HG03432 (cell line): ENCODE measurements at regions not wholly inside any gene's neighbourhood (a gene's known extent, or its start where the extent isn't known, plus 50 kb on each side); places are given as distances from the start of the nearest gene placed in this dataset.
A peak's percentile ranks its signal among the peaks of the same experiment; 100 is the strongest.
"Not testable (repeated sequence)": the region's sequence is repeated elsewhere in the genome, so short reads cannot be mapped to it uniquely, and the experiment has no call there.

Experiments
- ATAC-seq: cut with Tn5 transposase; IDR thresholded peaks from one replicate; pipeline ENCODE4 v1.9.1; 2021; ENCODE audit warnings: mild to moderate bottlenecking, moderate library complexity; ENCODE audit not compliant: unreplicated experiment

DNA sequence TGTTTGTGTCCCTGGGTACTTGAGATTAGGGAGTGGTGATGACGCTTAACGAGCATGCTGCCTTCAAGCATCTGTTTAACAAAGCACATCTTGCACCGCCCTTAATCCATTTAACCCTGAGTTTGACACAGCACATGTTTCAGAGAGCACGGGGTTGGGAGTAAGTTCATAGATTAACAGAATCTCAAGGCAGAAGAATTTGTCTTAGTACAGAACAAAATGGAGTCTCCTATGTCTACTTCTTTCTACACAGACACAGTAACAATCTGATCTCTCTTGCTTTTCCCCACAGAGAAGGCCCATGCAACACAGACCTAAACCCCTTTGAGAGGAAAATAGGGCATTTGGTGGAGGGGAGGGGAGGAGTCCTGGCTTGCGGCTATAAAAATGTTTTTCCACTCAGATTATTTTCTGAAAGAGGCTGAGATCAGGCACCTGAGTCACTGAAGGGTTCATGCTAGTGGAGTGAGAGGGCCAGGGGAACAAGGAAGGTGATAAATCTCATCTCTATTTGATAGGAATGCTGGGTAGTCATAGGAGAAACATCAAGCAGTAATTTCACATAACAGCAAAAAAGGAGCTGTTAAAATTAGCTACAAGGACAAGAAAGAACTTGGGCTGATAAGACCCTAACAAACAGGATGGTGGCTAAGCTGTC lies 136.9 kb downstream of the OR2B2 start:
- ATAC-seq, result not testable (repeated sequence)

DNA sequence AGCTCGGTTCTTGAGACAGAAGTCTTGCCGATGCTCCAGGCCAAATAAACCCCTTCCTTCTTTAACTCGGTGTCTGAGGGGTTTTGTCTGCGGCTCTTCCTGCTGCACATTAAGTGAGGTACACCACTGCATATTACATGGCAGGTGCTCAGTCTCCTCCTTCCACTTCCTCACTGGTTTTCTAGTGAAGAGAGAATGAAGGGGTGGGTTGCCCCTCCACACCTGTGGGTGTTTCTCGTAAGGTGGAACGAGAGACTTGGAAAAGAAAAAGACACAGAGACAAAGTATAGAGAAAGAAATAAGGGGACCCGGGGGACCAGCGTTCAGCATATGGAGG lies 138.0 kb downstream of the OR2B2 start:
- ATAC-seq, result not testable (repeated sequence)

DNA sequence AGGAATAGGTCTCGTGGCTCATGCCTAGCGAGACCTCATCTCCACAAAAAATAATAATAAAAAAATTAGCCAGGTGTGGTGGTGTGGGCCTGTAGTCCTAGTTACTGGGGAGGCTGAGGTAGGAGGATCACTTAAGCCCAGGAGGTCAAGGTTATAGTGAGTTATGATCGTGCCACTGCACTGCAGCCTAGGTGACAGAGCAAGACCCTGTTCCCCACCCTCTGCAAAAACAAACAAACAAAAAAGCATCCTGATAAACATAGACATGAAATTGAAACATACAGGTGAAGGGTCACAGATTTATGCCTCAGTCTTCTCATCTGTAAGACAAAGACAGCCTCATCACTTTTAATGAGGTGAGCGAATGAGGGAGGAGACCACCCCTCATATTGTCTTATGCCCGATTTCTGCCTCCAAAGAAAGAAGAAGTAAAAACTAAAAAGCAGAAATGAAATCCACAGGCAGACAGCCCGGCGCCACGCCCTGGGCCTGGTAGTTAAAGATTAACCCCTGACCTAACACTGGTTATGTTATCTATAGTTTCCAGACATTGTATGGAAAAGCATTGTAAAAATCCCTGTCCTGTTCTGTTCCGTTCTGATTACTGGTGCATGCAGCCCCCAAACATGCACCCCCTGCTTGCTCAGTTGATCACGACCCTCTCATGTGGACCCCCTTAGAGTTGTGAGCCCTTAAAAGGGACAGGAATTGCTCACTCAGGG lies 138.5 kb downstream of the OR2B2 start:
- not testable (repeated sequence) for ATAC-seq

DNA sequence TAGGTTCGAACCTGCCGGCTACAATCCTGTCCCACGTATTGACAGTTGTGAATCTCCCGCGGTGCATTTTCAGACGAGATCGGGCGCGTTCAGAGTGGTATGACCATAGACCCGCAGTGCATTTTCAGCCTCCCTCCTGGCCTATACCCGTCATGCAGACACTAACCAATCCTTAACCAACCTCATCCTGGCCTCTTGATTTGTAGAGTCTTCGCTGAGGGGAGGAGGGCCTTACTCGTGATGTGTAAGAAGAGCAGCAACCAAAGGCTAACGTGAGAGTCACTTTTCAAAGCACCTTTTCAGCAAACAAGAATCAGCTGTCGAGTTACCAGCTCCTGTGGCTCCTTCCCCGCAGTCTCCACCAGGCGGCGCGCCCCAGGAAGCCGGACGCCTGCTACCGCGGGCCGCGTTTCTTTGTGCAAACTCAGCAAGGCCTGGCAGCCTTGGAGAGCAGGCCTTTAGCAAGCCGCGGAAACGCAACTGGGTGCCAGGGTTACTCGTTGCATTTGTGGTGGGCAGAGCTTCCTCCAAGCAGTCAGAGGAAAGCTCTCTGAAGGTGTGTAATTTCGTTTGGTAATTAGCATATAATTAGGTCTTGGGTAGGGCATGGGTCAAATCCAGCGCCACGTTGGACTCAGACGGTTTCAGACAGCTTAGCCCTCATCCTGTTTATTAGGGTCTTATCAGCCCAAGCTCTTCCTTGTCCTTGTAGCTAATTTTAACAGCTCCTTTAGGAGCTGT lies 139.8 kb downstream of the OR2B2 start:
- peak; percentile 74 for ATAC-seq

DNA sequence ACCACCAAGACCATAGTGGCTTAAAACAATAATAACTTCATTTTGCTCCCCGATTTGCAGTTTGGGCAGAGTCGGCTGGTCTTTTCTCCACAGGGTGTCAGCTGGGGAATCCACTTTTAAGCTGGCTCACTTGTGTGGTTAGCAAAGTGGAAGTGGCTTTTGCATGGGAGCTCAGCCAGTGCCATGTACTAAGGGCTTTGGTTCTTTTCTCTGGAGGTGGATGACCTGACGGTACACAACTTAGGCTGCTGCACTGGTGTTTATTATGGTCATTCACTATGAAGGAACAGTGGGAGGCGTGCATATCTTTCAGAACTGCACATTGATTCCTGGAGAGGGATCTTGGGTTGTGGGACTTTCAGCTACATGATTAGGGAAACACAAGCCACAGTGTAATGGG lies 141.0 kb downstream of the OR2B2 start:
- no peak for ATAC-seq

DNA sequence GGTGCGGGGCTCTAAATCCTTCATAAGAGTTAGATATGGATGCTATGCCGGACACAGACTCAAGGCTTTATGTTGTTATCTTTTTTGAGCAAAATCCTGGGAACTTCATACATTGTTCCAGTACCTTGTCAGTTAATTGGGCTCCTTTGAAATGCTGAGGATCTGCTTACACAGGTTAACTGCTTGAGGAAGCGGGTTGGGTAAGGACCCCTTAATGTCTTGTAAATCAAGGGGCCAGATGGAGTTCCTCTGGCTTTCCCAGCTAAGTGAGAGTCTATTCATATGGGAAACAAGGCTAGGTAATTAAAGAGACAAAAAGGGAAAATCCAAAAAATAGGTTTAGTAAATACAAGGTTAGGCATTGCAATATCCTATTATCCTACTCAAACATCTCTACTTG lies 141.5 kb downstream of the OR2B2 start:
- no peak for ATAC-seq

DNA sequence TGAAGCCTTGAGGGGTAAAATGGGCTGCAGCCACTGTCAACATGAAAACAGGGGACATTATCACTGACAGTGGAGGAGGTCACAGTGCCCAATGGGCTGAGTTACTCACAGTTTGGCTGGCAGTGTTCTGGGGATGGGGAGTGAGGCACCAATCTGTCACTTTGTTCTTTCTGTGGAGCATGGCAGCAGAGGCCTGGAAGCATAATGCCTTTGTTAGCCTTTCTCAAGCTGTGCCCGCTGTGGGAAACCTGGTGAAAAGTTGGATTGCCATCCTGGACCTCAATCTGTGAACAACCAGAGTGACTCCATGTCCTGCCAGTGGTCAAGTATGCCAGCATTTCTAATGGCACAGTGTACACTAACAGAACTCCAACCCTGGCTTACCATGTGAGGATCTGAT lies 143.6 kb downstream of the OR2B2 start:
- no peak for ATAC-seq

DNA sequence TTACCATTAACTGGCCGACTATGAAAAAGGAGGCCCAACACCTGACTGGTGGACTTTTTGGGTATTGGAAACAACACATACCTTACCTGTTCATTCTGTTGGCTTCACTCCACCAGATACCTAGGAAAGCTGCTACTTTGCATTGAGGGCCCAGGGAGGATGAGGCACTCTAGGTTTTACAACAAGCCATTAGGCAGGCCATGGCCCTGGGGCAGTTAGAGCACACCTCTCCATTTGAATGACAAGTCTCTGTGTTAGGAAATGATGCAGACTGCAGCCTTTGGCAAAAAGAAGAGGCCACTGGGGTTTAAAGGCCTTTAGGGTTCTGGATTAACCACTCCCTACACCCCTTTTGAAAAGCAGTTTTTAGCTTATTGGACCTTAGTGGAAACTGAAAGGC lies 144.3 kb downstream of the OR2B2 start:
- no peak for ATAC-seq

DNA sequence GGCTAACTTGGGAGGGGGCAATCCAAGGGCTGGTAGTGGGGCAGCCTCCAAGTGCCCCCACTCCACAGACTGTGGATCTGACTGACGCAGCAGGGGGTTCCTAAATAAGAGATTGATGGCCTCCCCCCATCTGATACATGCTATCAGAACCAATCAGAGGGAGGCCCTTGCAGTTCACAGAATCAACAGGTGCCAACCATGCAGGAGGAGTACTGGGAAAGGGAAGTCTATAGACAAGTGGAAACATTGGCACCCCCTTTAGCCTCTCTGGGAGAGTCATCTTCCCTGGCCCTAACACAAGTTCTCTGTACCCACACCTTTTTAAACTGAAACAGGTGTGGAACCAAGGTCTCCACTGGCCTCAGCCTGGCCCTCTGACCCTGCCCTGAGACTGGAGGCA lies 145.8 kb downstream of the OR2B2 start:
- ATAC-seq, result no peak

DNA sequence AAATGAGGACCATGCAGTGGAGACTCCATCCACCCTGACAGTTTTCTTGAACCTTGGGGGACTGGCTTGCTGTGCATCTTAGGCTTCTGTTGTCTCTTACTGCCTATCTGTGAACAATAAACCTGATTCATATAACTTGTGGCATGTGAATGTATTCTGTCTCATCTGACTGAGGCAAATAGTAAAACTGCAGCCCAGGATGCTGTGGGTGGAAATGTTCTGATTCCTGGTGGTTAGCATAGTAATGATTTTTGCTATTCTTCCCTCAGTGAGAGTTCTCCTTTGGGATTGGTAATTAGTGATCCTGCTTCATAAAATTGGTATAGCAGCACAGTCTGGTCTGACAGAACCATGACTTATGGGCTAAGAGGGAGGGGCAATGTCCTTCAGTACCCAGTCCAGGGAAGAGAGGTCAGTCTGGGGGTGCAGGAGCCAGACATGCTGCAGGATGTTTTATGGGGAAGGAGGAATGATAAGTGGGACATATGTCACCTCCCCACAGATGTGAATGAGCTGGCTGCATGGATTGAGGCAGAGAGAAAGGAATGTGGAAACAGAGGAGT lies 147.1 kb downstream of the OR2B2 start:
- ATAC-seq, result no peak

DNA sequence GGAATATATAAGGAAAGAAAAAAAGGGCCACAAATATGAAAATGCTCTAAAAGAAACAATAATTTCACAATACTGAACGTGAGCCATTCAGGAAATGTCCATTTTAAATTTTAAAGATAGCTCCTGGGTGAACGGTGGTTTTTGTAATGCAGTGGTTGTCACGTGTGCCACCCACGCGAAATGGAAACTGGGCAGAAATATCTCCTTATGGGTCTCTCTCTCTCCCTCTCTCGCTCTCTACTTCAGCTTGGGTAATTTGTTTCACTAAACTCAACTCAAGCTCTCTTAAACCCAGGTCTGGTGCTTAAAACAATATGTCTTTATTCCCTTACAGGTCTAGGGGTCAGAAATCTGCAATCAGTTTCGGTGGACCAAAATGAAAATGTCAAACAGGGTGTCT lies 150.8 kb downstream of the OR2B2 start:
- ATAC-seq, result no peak

DNA sequence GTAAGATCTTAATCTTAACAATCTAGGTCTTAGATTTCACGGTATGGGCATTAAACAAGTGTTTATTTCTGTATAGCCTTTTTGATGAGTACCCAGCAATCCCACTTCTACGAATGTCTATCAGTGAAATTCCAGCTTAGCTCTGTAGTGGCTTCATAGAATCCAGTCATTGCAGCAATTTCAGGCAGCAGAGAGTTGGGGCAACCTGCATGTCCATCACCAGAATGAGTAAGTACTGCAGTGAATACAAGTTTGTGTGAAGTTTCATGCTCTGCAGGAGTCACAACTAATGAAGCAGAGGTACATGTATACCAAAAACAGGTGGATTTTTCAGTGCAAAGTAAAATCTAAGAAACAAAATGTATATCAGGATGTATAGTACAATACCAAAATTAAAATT lies 151.7 kb downstream of the OR2B2 start:
- no peak for ATAC-seq

DNA sequence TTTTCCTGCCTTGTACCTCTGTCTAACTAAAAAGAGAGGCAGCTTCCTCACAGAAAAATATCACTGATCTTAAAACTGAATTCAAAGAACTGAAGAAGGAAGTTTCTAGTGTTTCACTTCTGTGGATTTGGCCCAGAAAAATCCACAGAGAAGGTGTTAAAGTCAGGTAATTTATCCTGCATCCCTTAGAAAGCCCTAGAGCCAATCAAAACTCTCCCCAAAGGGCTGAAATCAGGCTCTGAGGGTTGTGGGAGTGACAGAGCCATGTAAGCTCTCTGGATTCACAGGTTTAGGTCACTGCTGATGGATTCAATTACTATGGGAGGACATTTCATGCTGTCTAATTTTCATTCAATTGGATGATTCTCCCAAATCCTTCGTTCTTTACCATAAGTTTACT lies 152.3 kb downstream of the OR2B2 start:
- ATAC-seq, result no peak

DNA sequence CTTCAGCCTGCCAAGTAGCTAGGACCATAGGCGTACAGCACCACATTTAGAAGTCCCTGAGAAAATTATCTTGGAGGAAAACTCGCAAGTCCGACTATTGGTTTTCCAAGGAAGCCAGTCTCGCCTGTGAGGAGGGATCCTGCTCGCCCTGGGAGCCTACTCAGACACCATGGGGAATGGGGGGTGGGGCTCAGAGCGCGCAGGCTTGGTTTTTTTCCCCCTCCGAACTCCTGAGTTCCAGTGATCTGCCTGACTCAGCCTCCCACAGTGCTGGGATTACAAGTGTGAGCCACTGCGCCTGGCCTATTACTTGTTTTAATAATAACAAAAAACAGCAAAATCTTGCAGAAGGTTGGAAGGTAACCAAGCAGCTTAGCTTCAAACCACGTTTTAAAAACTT lies 153.7 kb downstream of the OR2B2 start:
- no peak for ATAC-seq

DNA sequence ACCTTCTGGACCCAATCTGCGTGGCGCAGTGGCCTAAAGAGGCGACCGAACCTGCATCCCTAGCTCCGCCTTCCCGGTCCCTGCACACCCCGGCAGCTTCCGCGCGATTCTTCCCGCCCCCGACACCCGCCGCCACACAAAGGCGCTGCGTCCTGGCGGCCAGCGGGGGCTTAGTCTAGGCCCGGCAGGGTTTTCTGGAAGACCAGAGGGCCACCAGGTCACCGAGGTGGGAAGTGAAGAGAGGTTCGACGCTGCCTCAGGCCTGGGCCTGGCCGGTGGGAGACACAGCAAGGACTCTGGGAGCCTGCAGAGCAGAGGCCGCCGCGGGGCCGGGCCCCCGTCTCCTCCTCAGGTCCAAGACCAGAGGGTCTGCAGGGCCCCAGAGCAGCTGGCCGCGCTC lies 154.9 kb downstream of the OR2B2 start:
- ATAC-seq, result peak; percentile 26

DNA sequence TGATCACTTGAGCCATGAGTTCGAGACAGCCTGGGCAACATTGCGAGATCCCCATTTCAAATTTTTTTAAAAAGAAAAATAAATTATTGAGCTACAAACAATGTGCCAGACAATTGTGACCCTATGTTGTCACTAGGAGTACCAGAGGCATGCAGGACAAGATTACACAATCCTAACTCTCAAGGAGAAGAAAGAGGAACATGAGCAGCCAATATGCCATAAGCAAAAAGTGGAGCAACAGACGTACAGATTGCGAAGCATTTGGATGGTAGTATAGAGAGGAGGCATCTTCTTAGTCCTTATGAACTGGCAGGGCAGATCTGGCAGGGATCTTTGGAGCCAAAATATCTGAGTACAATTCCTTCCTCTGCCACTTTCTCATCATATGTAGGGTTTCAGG lies 156.4 kb downstream of the OR2B2 start:
- ATAC-seq, result no peak

DNA sequence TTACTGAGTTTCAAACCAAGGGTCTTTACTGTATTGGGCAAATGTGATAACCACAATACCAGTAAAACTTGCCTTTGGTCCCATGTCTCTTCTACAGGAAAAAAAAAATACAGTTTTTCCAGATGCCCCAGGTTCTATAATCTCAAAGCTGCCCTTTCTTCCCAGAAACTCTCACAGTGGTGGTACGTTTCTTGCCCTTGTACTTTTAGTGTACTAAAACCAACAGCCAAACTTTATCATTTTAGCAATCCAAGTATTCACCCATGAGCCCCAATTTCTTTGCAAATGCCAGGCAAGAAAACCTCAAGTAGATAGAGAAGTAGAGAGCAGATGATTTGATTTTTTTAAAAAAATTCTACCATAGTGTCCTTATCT lies 157.8 kb downstream of the OR2B2 start:
- no peak for ATAC-seq

DNA sequence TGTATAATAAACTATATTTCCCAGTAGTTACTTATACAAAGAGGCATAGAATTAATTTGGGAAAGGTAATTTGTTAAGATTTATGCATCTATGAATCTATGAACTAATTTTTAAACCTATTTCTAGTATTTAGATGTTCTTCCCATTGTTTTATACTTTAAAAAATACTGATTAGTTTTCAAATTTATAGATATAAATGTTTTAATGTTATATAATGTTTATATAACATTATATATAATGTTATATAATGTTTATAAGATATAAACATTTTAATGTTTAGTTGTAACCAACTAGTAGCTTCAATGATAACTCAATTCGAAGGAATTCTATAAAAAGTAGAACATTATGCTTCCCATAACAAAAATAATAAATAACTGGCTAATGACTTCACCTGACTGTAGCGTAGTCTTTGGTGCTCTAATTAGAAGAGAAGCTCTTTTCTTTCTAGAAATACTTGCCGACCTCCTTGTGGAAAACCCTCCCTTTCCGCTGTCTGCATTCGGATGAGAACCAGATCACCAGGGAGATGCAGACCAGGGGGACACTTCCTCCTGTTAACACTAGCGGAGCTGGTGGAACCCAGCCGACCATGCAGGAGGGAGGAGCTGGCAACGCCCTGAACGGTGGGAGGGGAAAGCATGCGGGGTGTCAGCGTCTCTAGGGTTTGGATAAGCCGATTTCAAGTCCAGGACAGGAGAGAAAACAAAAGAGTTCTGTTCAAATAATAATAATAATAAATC lies 158.4 kb downstream of the OR2B2 start:
- peak; percentile 61 for ATAC-seq

DNA sequence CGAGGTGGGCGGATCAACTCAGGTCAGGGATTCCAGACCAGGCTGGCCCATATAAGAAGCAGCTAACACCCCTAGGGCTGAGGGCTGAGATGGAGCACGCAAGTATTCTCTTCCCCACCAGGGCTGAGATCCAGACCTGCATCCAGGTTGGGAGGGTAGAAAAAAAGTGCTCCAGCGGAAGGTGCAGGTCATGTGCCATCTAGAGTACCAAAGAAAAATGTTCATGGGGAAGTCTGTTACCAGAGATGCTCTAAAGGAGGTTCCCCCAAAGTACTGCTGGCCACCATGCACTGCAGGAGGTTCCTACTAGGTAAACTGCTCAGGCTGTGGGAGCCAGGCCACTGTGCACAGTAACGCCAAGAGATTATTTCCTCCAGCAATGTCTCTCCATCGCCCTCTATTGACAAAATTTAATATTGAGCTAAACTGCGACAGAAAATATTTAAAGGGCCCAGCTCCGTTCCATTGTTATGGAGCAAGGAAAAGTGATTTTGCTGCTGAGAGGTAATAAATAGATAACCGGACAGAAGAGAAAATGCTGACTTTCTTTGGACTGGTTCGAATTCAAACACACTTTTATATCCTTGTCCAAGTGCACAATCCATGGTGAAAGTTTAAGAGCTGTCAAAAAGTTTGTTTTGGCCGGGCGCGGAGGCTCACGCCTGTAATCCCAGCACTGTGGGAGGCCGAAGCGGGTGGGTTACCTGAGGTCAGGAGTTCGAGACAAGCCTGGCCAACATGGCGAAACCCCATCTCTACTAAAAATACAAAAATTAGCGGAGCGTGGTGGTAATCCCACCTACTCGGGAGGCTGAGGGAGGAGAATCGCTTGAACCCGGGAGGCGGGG lies 159.9 kb downstream of the OR2B2 start:
- ATAC-seq, result peak; percentile 46

DNA sequence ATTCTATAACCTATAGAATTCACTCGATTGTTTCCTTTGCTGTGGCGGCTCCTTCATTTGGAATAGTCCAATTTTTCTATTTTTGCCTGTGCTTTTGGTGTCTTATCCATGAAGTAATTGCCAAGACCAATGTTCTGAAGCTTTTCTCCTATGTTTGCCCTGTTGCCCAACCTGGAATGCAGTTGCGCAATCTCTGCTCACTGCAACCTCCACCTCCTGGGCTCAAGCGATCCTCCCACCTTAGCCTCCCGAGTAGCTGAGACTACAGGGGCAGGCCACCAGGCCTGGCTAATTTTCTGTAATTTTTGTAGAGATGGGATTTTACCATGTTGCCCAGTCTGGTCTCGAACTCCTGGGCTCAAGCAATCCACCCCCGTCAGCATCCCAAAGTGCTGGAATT lies 163.5 kb downstream of the OR2B2 start:
- ATAC-seq, result no peak
